A549 (cell line): ENCODE measurements at regions not wholly inside any gene's neighbourhood (a gene's known extent, or its start where the extent isn't known, plus 50 kb on each side); places are given as distances from the start of the nearest gene placed in this dataset.
A peak's percentile ranks its signal among the peaks of the same experiment; 100 is the strongest.

Source experiments
- ATAC-seq, 2 experiments: fragments of 200-7000 bp in 1 of 2; fragments of >200 bp in 1 of 2; cut with Nextera tagmentation in 1 of 2; cut with Tn5 transposase in 1 of 2; 3 replicates each; pipeline versions ENCODE4 v1.8.0 to v1.9.1; 2018 to 2020; ENCODE audit warnings: mild to moderate bottlenecking in 1 of 2, moderate library complexity in 1 of 2
- CTCF ChIA-PET: fragments of 300-600 bp; sonication (Branson Sonifier 250); formaldehyde crosslinking; extraction: SDS; loops from one replicate; lab custom pipeline; 2021; ENCODE audit warnings: antibody characterized with exemption, inconsistent platforms; lab: Yijun Ruan, JAX
- POLR2A ChIA-PET: fragments of 350-600 bp; formaldehyde crosslinking; extraction: SDS; loops from one replicate; lab custom pipeline; 2021; ENCODE audit warnings: antibody characterized with exemption, inconsistent platforms; lab: Yijun Ruan, JAX
- DNase-seq, 2 experiments: peaks; one replicate each; pipeline versions ENCODE4 v3.0.0 to v3.0.0-alpha.2; 2011 to 2016; ENCODE audit warnings: low read depth in 1 of 2, low spot score in 1 of 2
- FAIRE-seq: peaks from 2 replicates; lab custom pipeline; 2011; peaks lifted over from hg19 to GRCh38; lab: Jason Lieb, UNC
- H3K27ac ChIP-seq, 2 experiments: fragments of >200 bp; sonication (Bioruptor Twin); formaldehyde crosslinking; 3 replicates each; pipeline ENCODE4 v1.5.1; 2016 to 2017
- H3K4me1 ChIP-seq: fragments of >200 bp; sonication (Bioruptor Twin); formaldehyde crosslinking; 3 replicates; pipeline ENCODE4 v1.6.1; 2016
- H3K4me2 ChIP-seq: fragments of >200 bp; sonication (Bioruptor Twin); formaldehyde crosslinking; 3 replicates; pipeline ENCODE4 v1.6.1; 2016
- H3K4me3 ChIP-seq: fragments of >200 bp; sonication (Bioruptor Twin); formaldehyde crosslinking; 3 replicates; pipeline ENCODE4 v1.5.1; 2016
- H3K9me3 ChIP-seq: fragments of >200 bp; sonication (Bioruptor Twin); formaldehyde crosslinking; 3 replicates; pipeline ENCODE4 v1.6.1; 2016
- CBX8 ChIP-seq: fragments of 200-600 bp; sonication (generic); IDR thresholded peaks from 2 replicates; pipeline ENCODE4 v1.6.1; 2016
- CEBPB ChIP-seq, 2 experiments: fragments of >200 bp in 1 of 2; sonication (Bioruptor Twin) in 1 of 2; formaldehyde crosslinking in 1 of 2; IDR thresholded peaks; 2 replicates each; pipeline ENCODE4 v1.6.1; 2012 to 2016
- CHD2 ChIP-seq: fragments of 150-350 bp; IDR thresholded peaks from 2 replicates; pipeline ENCODE4 v1.6.1; 2014; ENCODE audit warnings: low read length; ENCODE audit not compliant: partially characterized antibody
- CHD4 ChIP-seq: fragments of 200-600 bp; sonication (generic); IDR thresholded peaks from 2 replicates; pipeline ENCODE4 v1.6.1; 2016; ENCODE audit warnings: antibody characterized with exemption, mild to moderate bottlenecking, borderline replicate concordance
- EHF ChIP-seq: fragments of 250-450 bp; sonication (Bioruptor Pico); IDR thresholded peaks from 2 replicates; pipeline ENCODE4 v1.5.0; 2020; ENCODE audit warnings: mild to moderate bottlenecking
- EHMT2 ChIP-seq: fragments of 200-600 bp; sonication (generic); IDR thresholded peaks from 2 replicates; pipeline ENCODE4 v1.6.1; 2016; ENCODE audit warnings: antibody characterized with exemption, low read depth, mild to moderate bottlenecking, moderate library complexity
- EP300 ChIP-seq, 2 experiments: fragments of >200 bp; sonication (Bioruptor Twin); formaldehyde crosslinking; IDR thresholded peaks; 2 replicates in 1 of 2; 3 replicates in 1 of 2; pipeline ENCODE4 v1.6.1; 2016 to 2017
- ESRRA ChIP-seq: fragments of 150-350 bp; IDR thresholded peaks from 2 replicates; pipeline ENCODE4 v1.6.1; 2014; ENCODE audit warnings: mild to moderate bottlenecking, low read length, borderline replicate concordance
- HDAC2 ChIP-seq: fragments of 200-600 bp; sonication (generic); IDR thresholded peaks from 2 replicates; pipeline ENCODE4 v1.6.1; 2016
- HEYL ChIP-seq: fragments of 250-450 bp; sonication (Bioruptor Pico); IDR thresholded peaks from 2 replicates; pipeline ENCODE4 v1.8.0; 2021; ENCODE audit warnings: mild to moderate bottlenecking, moderate library complexity
- HOXB13 ChIP-seq: fragments of 250-450 bp; sonication (Bioruptor Pico); IDR thresholded peaks from 2 replicates; pipeline ENCODE4 v1.5.0; 2020; ENCODE audit warnings: low read depth, mild to moderate bottlenecking, moderate library complexity
- HOXB5 ChIP-seq: fragments of 250-450 bp; sonication (Bioruptor Pico); IDR thresholded peaks from 2 replicates; pipeline ENCODE4 v1.5.0; 2020; ENCODE audit warnings: mild to moderate bottlenecking, moderate library complexity
- KDM1A ChIP-seq: fragments of 200-600 bp; sonication (generic); IDR thresholded peaks from 2 replicates; pipeline ENCODE4 v1.6.1; 2016; ENCODE audit warnings: low read depth, mild to moderate bottlenecking
- KDM5A ChIP-seq: fragments of 200-600 bp; sonication (generic); IDR thresholded peaks from 2 replicates; pipeline ENCODE4 v1.6.1; 2016; ENCODE audit warnings: antibody characterized with exemption, mild to moderate bottlenecking
- NPAS2 ChIP-seq: fragments of 250-450 bp; sonication (Bioruptor Pico); IDR thresholded peaks from 2 replicates; pipeline ENCODE4 v1.8.0; 2022; ENCODE audit warnings: mild to moderate bottlenecking, moderate library complexity, borderline replicate concordance
- POLR2A ChIP-seq: IDR thresholded peaks from 2 replicates; pipeline ENCODE4 v1.6.1; 2012; ENCODE audit warnings: mild to moderate bottlenecking, low read length
- POLR2AphosphoS2 ChIP-seq: conservative IDR thresholded peaks from 2 replicates; pipeline ENCODE4 v1.6.1; 2012; ENCODE audit warnings: low read length, improper control_type of control experiment, inconsistent platforms
- RAD21 ChIP-seq, 2 experiments: fragments of >200 bp in 1 of 2; sonication (Bioruptor Twin) in 1 of 2; formaldehyde crosslinking in 1 of 2; IDR thresholded peaks in 1 of 2; conservative IDR thresholded peaks in 1 of 2; 2 replicates in 1 of 2; 3 replicates in 1 of 2; pipeline ENCODE4 v1.6.1; 2012 to 2018; ENCODE audit warnings: inconsistent platforms in 1 of 2
- REST ChIP-seq: fragments of 200-600 bp; sonication (generic); IDR thresholded peaks from 2 replicates; pipeline ENCODE4 v1.6.1; 2016; ENCODE audit warnings: antibody characterized with exemption, mild to moderate bottlenecking, moderate library complexity
- RNF2 ChIP-seq: fragments of 200-600 bp; sonication (generic); IDR thresholded peaks from 2 replicates; pipeline ENCODE4 v1.6.1; 2016; ENCODE audit warnings: low read depth, mild to moderate bottlenecking, antibody characterized with exemption, moderate library complexity, borderline replicate concordance
- SMC3 ChIP-seq: fragments of >200 bp; sonication (Bioruptor Twin); formaldehyde crosslinking; IDR thresholded peaks from 3 replicates; pipeline ENCODE4 v1.6.1; 2018; ENCODE audit warnings: inconsistent platforms
- SREBF2 ChIP-seq: fragments of 450-650 bp; IDR thresholded peaks from 2 replicates; pipeline ENCODE4 v1.6.1; 2014; ENCODE audit warnings: mild to moderate bottlenecking, moderate library complexity
- ZFP36 ChIP-seq: fragments of 450-650 bp; IDR thresholded peaks from 2 replicates; pipeline ENCODE4 v1.6.1; 2014; ENCODE audit warnings: borderline replicate concordance; ENCODE audit not compliant: partially characterized antibody
- ZSCAN20 ChIP-seq: fragments of 250-450 bp; sonication (Bioruptor Pico); IDR thresholded peaks from 2 replicates; pipeline ENCODE4 v1.8.0; 2022; ENCODE audit warnings: mild to moderate bottlenecking, moderate library complexity
- WGBS: methylation state at CpG from one replicate; pipeline ENCODE4 v1.1.6; 2017; ENCODE audit errors: missing lambda C conversion rate; 5-methylcytosine and 5-hydroxymethylcytosine counted together
- TF ChIP-seq, protein P1 (sequence below): fragments of 250-450 bp; sonication (Bioruptor Pico); IDR thresholded peaks from 2 replicates; pipeline ENCODE4 v1.5.0; 2020; ENCODE audit warnings: low read depth, mild to moderate bottlenecking, moderate library complexity
- TF ChIP-seq, protein P2 (sequence below): IDR thresholded peaks from 2 replicates; pipeline ENCODE4 v1.6.1; 2012; ENCODE audit warnings: low read depth, borderline replicate concordance
- TF ChIP-seq, protein P3 (sequence below): IDR thresholded peaks from 2 replicates; pipeline ENCODE4 v1.6.1; 2012
- TF ChIP-seq, protein P4 (sequence below): fragments of >200 bp; sonication (Bioruptor Twin); formaldehyde crosslinking; IDR thresholded peaks from 2 replicates; pipeline ENCODE4 v1.6.1; 2016
- TF ChIP-seq, protein P5 (sequence below): fragments of >200 bp; sonication (Bioruptor Twin); formaldehyde crosslinking; IDR thresholded peaks from 3 replicates; pipeline ENCODE4 v1.6.1; 2016

DNA sequence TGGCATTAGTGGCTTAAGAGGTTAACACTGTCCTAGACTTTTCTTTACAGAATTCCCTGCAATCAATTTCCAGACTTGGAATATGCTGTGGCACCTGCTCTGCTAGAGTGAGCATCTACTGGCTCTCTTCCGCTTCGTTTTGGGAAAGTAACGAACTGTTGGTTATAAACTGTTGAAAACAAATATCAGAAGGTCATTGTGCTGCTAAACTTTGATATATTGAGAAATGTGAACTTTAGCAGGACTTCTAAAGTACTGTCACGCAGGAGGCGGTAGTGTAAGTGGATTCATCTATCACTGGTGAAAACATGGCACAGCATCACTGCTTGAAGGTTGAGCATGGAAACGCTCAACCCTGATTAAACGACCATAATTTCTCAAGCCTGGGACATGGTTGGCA, 348.9 kb downstream of the FLRT2 start:
- H3K9me3 ChIP-seq, result no peaks in the 10 kb centered on the region
- TF ChIP-seq KDM5A (no peak), SMC3 (no peak), RNF2 (no peak), CBX8 (no peak), POLR2AphosphoS2 (no peak), CHD2 (no peak), RAD21 (conservative IDR thresholded peaks at IDR 0.05 in 1 of 2, IDR thresholded peaks at IDR 0.05 in 1 of 2) (no peak), HOXB13 (CRISPR knock-in tag) (no peak), SREBF2 (no peak), HOXB5 (CRISPR knock-in tag) (no peak), HDAC2 (no peak)
- TF ChIP-seq, protein P1, sequence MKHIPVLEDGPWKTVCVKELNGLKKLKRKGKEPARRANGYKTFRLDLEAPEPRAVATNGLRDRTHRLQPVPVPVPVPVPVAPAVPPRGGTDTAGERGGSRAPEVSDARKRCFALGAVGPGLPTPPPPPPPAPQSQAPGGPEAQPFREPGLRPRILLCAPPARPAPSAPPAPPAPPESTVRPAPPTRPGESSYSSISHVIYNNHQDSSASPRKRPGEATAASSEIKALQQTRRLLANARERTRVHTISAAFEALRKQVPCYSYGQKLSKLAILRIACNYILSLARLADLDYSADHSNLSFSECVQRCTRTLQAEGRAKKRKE (CRISPR knock-in tag), result no peak
- CTCF ChIA-PET, result no interaction called here
- no peak overlapping the region for H3K27ac ChIP-seq
- no peak overlapping the region for H3K4me3 ChIP-seq
- ATAC-seq, result no peak
- 14% methylated on average over 7 of the region's 7 CpGs for WGBS
- no peaks in the 10 kb centered on the region for H3K4me1 ChIP-seq
- no peak overlapping the region for H3K4me2 ChIP-seq
- DNase-seq, result no peak
- POLR2A ChIA-PET, result no interaction called here
- FAIRE-seq, result no peak

- CTCF ChIA-PET, result no interaction called here
- TF ChIP-seq HDAC2 (no peak), POLR2AphosphoS2 (no peak), HEYL (CRISPR knock-in tag) (no peak), CEBPB (IDR thresholded peaks at IDR 0.05) (no peak), SREBF2 (no peak), EP300 (IDR thresholded peaks at IDR 0.05) (no peak), REST (no peak), RNF2 (no peak), POLR2A (no peak), HOXB13 (CRISPR knock-in tag) (no peak)
- TF ChIP-seq, protein P2, sequence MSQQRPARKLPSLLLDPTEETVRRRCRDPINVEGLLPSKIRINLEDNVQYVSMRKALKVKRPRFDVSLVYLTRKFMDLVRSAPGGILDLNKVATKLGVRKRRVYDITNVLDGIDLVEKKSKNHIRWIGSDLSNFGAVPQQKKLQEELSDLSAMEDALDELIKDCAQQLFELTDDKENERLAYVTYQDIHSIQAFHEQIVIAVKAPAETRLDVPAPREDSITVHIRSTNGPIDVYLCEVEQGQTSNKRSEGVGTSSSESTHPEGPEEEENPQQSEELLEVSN, result no peak
- FAIRE-seq (no peak), DNase-seq (no peak), ATAC-seq (no peak)
- POLR2A ChIA-PET, result no interaction called here
- no peaks in the 10 kb centered on the region for H3K9me3 ChIP-seq
- H3K4me1 ChIP-seq, result no peaks in the 10 kb centered on the region
- no peak overlapping the region for H3K4me3 ChIP-seq
- no peak overlapping the region for H3K4me2 ChIP-seq
- 4% methylated on average over 6 of the region's 6 CpGs for WGBS
- H3K27ac ChIP-seq, result no peak overlapping the region
Measured at GRCh38 chr14:85873006-85873405, 343.1 kb downstream of the FLRT2 start.

- no peak for FAIRE-seq
- peak in 1 of 2 experiments; percentile 78; a peak in 2 of 6 replicates for ATAC-seq
- H3K4me3 ChIP-seq, result no peak overlapping the region
- ChIA-PET CTCF (no interaction called here), POLR2A (no interaction called here)
- H3K27ac ChIP-seq, result no peak overlapping the region
- DNase-seq, result peak; percentile 3 to 17
- H3K9me3 ChIP-seq, result no peaks in the 10 kb centered on the region
- H3K4me2 ChIP-seq, result no peak overlapping the region
- H3K4me1 ChIP-seq, result no peaks in the 10 kb centered on the region
- 4% methylated on average over 4 of the region's 4 CpGs for WGBS
- TF ChIP-seq, protein P3, sequence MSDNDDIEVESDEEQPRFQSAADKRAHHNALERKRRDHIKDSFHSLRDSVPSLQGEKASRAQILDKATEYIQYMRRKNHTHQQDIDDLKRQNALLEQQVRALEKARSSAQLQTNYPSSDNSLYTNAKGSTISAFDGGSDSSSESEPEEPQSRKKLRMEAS, result no peak
- no peak for TF ChIP-seq ZFP36
- TF ChIP-seq, protein P4, sequence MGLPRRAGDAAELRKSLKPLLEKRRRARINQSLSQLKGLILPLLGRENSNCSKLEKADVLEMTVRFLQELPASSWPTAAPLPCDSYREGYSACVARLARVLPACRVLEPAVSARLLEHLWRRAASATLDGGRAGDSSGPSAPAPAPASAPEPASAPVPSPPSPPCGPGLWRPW, result no peak
- no peak for TF ChIP-seq CEBPB (IDR thresholded peaks at IDR 0.05)
- TF ChIP-seq ESRRA, result no peak
- no peak for TF ChIP-seq HEYL (CRISPR knock-in tag)
- TF ChIP-seq, protein P5, sequence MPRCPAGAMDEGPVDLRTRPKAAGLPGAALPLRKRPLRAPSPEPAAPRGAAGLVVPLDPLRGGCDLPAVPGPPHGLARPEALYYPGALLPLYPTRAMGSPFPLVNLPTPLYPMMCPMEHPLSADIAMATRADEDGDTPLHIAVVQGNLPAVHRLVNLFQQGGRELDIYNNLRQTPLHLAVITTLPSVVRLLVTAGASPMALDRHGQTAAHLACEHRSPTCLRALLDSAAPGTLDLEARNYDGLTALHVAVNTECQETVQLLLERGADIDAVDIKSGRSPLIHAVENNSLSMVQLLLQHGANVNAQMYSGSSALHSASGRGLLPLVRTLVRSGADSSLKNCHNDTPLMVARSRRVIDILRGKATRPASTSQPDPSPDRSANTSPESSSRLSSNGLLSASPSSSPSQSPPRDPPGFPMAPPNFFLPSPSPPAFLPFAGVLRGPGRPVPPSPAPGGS, result no peak
- no peak for TF ChIP-seq ZSCAN20 (CRISPR knock-in tag)
- no peak for TF ChIP-seq EHMT2
- TF ChIP-seq KDM1A, result no peak
- no peak for TF ChIP-seq NPAS2 (CRISPR knock-in tag)
- no peak for TF ChIP-seq CHD4
- TF ChIP-seq POLR2A, result no peak
- TF ChIP-seq CBX8, result no peak
- no peak for TF ChIP-seq EHF (CRISPR knock-in tag)
Measured at GRCh38 chr14:85867450-85867849, 337.5 kb downstream of the FLRT2 start.
